ENCODE measurements at regions not wholly inside any gene's neighbourhood (a gene's known extent, or its start where the extent isn't known, plus 50 kb on each side); places are given as distances from the start of the nearest gene placed in this dataset.

DNA sequence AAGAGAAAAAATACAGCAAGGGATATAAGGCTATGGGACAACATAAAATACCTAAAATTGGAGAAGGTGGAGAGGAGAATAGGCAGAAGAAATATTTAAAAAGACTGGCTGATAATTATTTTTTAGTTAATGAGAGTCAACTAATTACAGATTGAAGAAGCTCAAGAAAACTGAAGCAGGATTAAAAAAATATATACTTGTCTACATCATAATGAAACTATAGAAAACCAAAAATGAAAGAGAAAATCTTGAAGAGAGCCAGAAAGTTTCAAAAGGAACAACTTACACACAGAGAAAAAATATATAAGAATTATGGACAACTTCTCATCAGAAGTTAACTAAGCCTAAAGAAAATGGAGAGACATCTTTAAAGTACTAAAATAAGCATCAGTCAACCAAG lies 62.9 kb upstream of the APCDD1 start:
- Histone ChIP-seq H3K36me3 (ENCODE audit: control insufficient read depth, insufficient read depth, low read length) (no peaks in the 10 kb centered on the region), H3K27ac (ENCODE audit: low read length) (no peak overlapping the region), H3K4me1 (ENCODE audit: control insufficient read depth, insufficient read depth, low read length) (no peaks in the 10 kb centered on the region), H3K9me3 (ENCODE audit: control insufficient read depth, insufficient read depth, low read depth, low read length) (no peaks in the 10 kb centered on the region), H3K4me3 (ENCODE audit: low read depth in 2 of 2, low read length in 2 of 2) (no peak overlapping the region), H3K27me3 (ENCODE audit: control insufficient read depth, insufficient read depth, low read length) (peaks cover 2% of the 10 kb centered on the region)
- ChIA-PET POLR2A (no interaction called here), CTCF (no interaction called here)
- TF ChIP-seq, protein P1, sequence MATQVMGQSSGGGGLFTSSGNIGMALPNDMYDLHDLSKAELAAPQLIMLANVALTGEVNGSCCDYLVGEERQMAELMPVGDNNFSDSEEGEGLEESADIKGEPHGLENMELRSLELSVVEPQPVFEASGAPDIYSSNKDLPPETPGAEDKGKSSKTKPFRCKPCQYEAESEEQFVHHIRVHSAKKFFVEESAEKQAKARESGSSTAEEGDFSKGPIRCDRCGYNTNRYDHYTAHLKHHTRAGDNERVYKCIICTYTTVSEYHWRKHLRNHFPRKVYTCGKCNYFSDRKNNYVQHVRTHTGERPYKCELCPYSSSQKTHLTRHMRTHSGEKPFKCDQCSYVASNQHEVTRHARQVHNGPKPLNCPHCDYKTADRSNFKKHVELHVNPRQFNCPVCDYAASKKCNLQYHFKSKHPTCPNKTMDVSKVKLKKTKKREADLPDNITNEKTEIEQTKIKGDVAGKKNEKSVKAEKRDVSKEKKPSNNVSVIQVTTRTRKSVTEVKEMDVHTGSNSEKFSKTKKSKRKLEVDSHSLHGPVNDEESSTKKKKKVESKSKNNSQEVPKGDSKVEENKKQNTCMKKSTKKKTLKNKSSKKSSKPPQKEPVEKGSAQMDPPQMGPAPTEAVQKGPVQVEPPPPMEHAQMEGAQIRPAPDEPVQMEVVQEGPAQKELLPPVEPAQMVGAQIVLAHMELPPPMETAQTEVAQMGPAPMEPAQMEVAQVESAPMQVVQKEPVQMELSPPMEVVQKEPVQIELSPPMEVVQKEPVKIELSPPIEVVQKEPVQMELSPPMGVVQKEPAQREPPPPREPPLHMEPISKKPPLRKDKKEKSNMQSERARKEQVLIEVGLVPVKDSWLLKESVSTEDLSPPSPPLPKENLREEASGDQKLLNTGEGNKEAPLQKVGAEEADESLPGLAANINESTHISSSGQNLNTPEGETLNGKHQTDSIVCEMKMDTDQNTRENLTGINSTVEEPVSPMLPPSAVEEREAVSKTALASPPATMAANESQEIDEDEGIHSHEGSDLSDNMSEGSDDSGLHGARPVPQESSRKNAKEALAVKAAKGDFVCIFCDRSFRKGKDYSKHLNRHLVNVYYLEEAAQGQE (IDR thresholded peaks at IDR 0.05; ENCODE audit: insufficient read depth in 1 of 2, low read depth in 2 of 2, low read length in 1 of 2) = no peak
- TF ChIP-seq, protein P2, sequence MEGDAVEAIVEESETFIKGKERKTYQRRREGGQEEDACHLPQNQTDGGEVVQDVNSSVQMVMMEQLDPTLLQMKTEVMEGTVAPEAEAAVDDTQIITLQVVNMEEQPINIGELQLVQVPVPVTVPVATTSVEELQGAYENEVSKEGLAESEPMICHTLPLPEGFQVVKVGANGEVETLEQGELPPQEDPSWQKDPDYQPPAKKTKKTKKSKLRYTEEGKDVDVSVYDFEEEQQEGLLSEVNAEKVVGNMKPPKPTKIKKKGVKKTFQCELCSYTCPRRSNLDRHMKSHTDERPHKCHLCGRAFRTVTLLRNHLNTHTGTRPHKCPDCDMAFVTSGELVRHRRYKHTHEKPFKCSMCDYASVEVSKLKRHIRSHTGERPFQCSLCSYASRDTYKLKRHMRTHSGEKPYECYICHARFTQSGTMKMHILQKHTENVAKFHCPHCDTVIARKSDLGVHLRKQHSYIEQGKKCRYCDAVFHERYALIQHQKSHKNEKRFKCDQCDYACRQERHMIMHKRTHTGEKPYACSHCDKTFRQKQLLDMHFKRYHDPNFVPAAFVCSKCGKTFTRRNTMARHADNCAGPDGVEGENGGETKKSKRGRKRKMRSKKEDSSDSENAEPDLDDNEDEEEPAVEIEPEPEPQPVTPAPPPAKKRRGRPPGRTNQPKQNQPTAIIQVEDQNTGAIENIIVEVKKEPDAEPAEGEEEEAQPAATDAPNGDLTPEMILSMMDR (IDR thresholded peaks at IDR 0.05) = no peak
- TF ChIP-seq TCF7L2 (IDR thresholded peaks at IDR 0.05; ENCODE audit: low read depth, low read length) (no peak), SIN3A (IDR thresholded peaks at IDR 0.05; ENCODE audit: borderline replicate concordance, insufficient read depth, low read depth, low read length) (no peak), POLR2AphosphoS5 (IDR thresholded peaks at IDR 0.05; ENCODE audit: low read depth, low read length) (no peak)
- ATAC-seq (no peak), DNase-seq (ENCODE audit: low read depth, low spot score) (no peak)
- intact Hi-C loops (cut with micrococcal nuclease; ENCODE audit: unreplicated experiment) (no loop called here), in situ Hi-C loops (cut with HindIII; ENCODE audit: low pct_unique_long_range_greater_than_20kb, low sequenced_read_pairs) (no loop called here)
- no TSS peak for BruUV-seq (replicated peaks)

DNA sequence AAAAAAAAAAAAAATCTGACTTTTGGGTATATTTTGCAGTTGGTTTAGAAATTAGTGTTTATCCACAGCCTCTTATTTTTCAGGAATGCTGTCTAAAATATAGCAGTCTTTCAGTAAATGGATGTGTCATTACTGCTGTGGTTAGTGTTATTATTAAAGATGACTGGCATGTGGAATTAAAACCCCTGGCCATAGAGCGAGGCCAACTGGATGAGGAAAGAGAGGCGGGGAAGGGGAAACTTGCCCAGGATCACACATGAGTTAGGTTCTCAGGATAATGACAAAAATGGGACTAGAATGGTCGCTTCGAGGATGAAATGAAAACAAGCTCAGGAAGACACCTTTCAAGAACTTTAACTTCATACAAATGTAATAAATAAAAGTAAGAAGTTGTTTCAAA lies 57.4 kb upstream of the APCDD1 start:
- TF ChIP-seq POLR2AphosphoS5 (IDR thresholded peaks at IDR 0.05; ENCODE audit: low read depth, low read length) (no peak), SIN3A (IDR thresholded peaks at IDR 0.05; ENCODE audit: borderline replicate concordance, insufficient read depth, low read depth, low read length) (no peak), TCF7L2 (IDR thresholded peaks at IDR 0.05; ENCODE audit: low read depth, low read length) (no peak)
- TF ChIP-seq, protein P2 (IDR thresholded peaks at IDR 0.05) = no peak
- TF ChIP-seq, protein P1 (IDR thresholded peaks at IDR 0.05; ENCODE audit: insufficient read depth in 1 of 2, low read depth in 2 of 2, low read length in 1 of 2) = no peak
- BruUV-seq (replicated peaks) = no TSS peak
- in situ Hi-C loops (cut with HindIII; ENCODE audit: low pct_unique_long_range_greater_than_20kb, low sequenced_read_pairs) (no loop called here), intact Hi-C loops (cut with micrococcal nuclease; ENCODE audit: unreplicated experiment) (no loop called here)
- Histone ChIP-seq H3K27me3 (ENCODE audit: control insufficient read depth, insufficient read depth, low read length) (peaks cover 4% of the 10 kb centered on the region), H3K36me3 (ENCODE audit: control insufficient read depth, insufficient read depth, low read length) (no peaks in the 10 kb centered on the region), H3K9me3 (ENCODE audit: control insufficient read depth, insufficient read depth, low read depth, low read length) (no peaks in the 10 kb centered on the region), H3K4me3 (ENCODE audit: low read depth in 2 of 2, low read length in 2 of 2) (no peak overlapping the region), H3K27ac (ENCODE audit: low read length) (no peak overlapping the region), H3K4me1 (ENCODE audit: control insufficient read depth, insufficient read depth, low read length) (no peaks in the 10 kb centered on the region)
- CTCF ChIA-PET = no interaction called here
- DNase-seq (ENCODE audit: low read depth, low spot score) = no peak
- POLR2A ChIA-PET = no interaction called here
- no peak for ATAC-seq

Measured in Panc1 (cell line).